ENCODE measurements at regions not wholly inside any gene's neighbourhood (a gene's known extent, or its start where the extent isn't known, plus 50 kb on each side); places are given as distances from the start of the nearest gene placed in this dataset.

DNA sequence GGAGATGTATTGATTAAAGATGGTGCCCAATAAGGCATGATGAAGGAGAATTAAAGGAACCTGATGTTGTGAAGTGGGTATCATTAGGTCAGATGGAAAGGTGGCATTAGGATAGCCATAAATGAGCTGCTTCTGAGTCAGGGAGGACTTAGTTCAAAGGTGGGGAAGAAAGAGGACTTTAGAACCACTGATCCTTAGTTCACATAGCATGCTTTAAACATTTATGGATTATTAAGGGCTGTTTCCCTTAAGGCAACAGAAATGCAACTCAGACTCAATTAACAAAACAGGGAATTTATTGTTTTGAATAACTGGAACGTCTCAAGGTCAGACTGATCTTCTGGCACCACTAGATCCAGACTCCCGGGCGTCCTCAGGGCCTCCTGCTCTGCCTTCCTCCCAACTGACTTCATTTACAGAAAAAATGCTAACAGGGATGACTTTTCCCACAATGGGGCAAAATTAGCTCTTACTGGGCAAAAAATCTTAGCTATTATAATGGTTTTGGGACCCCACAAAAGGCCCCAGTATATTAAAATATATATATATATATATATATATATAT lies 1526.0 kb downstream of the TBC1D22A start:
- Histone ChIP-seq H3K4me3 (ENCODE audit: control extremely low read depth in 1 of 5, extremely low read depth in 1 of 5, insufficient read depth in 1 of 5, low read depth in 2 of 5, low read length in 4 of 5) (no peak overlapping the region), H3K79me2 (ENCODE audit: control insufficient read depth, insufficient read depth, low read length) (no peaks in the 10 kb centered on the region), H2AFZ (ENCODE audit: insufficient read depth, low read depth, low read length, poor library complexity, severe bottlenecking) (no peak overlapping the region), H3K27ac (ENCODE audit: low read length in 2 of 2) (no peak overlapping the region), H3K4me2 (replicated peaks; ENCODE audit: low read depth, low read length, poor library complexity, severe bottlenecking) (no peak overlapping the region), H3K36me3 (replicated peaks in 1 of 2; ENCODE audit: control extremely low read depth in 1 of 2, control insufficient read depth in 1 of 2, extremely low read depth in 1 of 2, insufficient read depth in 2 of 2, low read length in 1 of 2) (no peaks in the 10 kb centered on the region), H3K4me1 (ENCODE audit: control insufficient read depth in 2 of 2, insufficient read depth in 2 of 2, low read length in 2 of 2) (no peaks in the 10 kb centered on the region), H3K9ac (ENCODE audit: low read length) (no peak overlapping the region), H3K27me3 (replicated peaks in 1 of 4; ENCODE audit: control extremely low read depth in 1 of 4, control insufficient read depth in 3 of 4, insufficient read depth in 4 of 4, low read length in 3 of 4) (no peaks in the 10 kb centered on the region), H3K9me3 (ENCODE audit: control extremely low read depth in 1 of 3, control insufficient read depth in 2 of 3, insufficient read depth in 1 of 3, low read length in 2 of 3) (peaks cover 0 to 10% (median 2%) of the 10 kb centered on the region in 3 donors), H4K20me1 (ENCODE audit: control insufficient read depth, insufficient read depth, low read length, poor library complexity, severe bottlenecking) (no peaks in the 10 kb centered on the region)
- WGBS (ENCODE audit: insufficient coverage), result no CpG with 5 or more reads among the region's 3 CpGs
- DNase-seq (no peak), ATAC-seq (ENCODE audit: low read depth) (no peak)
- Mint-ChIP-seq H3K9me3 (ENCODE audit: insufficient read depth) (peaks cover 9% of the 10 kb centered on the region), H3K4me3 (no peak overlapping the region), H3K27ac (no peak overlapping the region), H3K27me3 (peaks cover 5% of the 10 kb centered on the region), H3K4me1 (no peaks in the 10 kb centered on the region)
- intact Hi-C loops (cut with micrococcal nuclease), result no loop called here
- ChIA-PET POLR2A (no interaction called here), CTCF (no interaction called here)
- no peak for TF ChIP-seq EZH2 (IDR thresholded peaks at IDR 0.05; ENCODE audit: borderline replicate concordance, insufficient read depth, low read depth, low read length, poor library complexity, severe bottlenecking)
- TF ChIP-seq, protein P1, sequence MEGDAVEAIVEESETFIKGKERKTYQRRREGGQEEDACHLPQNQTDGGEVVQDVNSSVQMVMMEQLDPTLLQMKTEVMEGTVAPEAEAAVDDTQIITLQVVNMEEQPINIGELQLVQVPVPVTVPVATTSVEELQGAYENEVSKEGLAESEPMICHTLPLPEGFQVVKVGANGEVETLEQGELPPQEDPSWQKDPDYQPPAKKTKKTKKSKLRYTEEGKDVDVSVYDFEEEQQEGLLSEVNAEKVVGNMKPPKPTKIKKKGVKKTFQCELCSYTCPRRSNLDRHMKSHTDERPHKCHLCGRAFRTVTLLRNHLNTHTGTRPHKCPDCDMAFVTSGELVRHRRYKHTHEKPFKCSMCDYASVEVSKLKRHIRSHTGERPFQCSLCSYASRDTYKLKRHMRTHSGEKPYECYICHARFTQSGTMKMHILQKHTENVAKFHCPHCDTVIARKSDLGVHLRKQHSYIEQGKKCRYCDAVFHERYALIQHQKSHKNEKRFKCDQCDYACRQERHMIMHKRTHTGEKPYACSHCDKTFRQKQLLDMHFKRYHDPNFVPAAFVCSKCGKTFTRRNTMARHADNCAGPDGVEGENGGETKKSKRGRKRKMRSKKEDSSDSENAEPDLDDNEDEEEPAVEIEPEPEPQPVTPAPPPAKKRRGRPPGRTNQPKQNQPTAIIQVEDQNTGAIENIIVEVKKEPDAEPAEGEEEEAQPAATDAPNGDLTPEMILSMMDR (IDR thresholded peaks at IDR 0.05), result no peak

DNA sequence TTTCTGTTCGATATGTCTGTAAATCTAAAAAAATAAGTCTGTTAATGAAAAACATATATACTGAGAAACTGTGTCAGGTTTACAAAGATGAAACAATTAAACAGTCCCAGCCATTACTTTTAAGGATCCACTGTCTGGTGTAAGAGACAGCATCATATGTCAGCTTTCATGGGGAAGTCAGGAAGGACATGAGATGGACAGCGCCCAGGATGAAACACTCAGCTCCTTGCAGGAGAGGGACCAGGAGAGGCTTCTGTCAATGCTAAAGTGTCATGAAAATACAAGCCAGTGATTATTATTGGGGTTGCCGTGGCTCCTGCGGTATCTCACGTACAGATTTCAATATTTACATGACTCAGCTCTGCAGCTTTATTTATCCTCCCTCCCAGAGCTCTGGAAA lies 1524.6 kb downstream of the TBC1D22A start:
- Histone ChIP-seq H3K36me3 (replicated peaks in 1 of 2; ENCODE audit: control extremely low read depth in 1 of 2, control insufficient read depth in 1 of 2, extremely low read depth in 1 of 2, insufficient read depth in 2 of 2, low read length in 1 of 2) (no peaks in the 10 kb centered on the region), H4K20me1 (ENCODE audit: control insufficient read depth, insufficient read depth, low read length, poor library complexity, severe bottlenecking) (no peaks in the 10 kb centered on the region), H3K4me3 (ENCODE audit: control extremely low read depth in 1 of 5, extremely low read depth in 1 of 5, insufficient read depth in 1 of 5, low read depth in 2 of 5, low read length in 4 of 5) (no peak overlapping the region), H3K9ac (ENCODE audit: low read length) (no peak overlapping the region), H3K4me2 (replicated peaks; ENCODE audit: low read depth, low read length, poor library complexity, severe bottlenecking) (no peak overlapping the region), H3K27me3 (replicated peaks in 1 of 4; ENCODE audit: control extremely low read depth in 1 of 4, control insufficient read depth in 3 of 4, insufficient read depth in 4 of 4, low read length in 3 of 4) (no peaks in the 10 kb centered on the region), H2AFZ (ENCODE audit: insufficient read depth, low read depth, low read length, poor library complexity, severe bottlenecking) (no peak overlapping the region), H3K9me3 (ENCODE audit: control extremely low read depth in 1 of 3, control insufficient read depth in 2 of 3, insufficient read depth in 1 of 3, low read length in 2 of 3) (peaks cover 0 to 10% (median 2%) of the 10 kb centered on the region in 3 donors), H3K4me1 (ENCODE audit: control insufficient read depth in 2 of 2, insufficient read depth in 2 of 2, low read length in 2 of 2) (no peaks in the 10 kb centered on the region), H3K79me2 (ENCODE audit: control insufficient read depth, insufficient read depth, low read length) (no peaks in the 10 kb centered on the region), H3K27ac (ENCODE audit: low read length in 2 of 2) (no peak overlapping the region)
- ChIA-PET CTCF (no interaction called here), POLR2A (no interaction called here)
- intact Hi-C loops (cut with micrococcal nuclease), result no loop called here
- peaks cover 9% of the 10 kb centered on the region for H3K9me3 Mint-ChIP-seq (ENCODE audit: insufficient read depth)
- no peaks in the 10 kb centered on the region for H3K4me1 Mint-ChIP-seq
- H3K4me3 Mint-ChIP-seq, result no peak overlapping the region
- TF ChIP-seq, protein P1 (IDR thresholded peaks at IDR 0.05), result no peak
- no peak for TF ChIP-seq EZH2 (IDR thresholded peaks at IDR 0.05; ENCODE audit: borderline replicate concordance, insufficient read depth, low read depth, low read length, poor library complexity, severe bottlenecking)
- H3K27me3 Mint-ChIP-seq, result peaks cover 5% of the 10 kb centered on the region
- DNase-seq, result no peak
- no peak overlapping the region for H3K27ac Mint-ChIP-seq
- no peak for ATAC-seq (ENCODE audit: low read depth)
- WGBS (ENCODE audit: insufficient coverage), result 89% methylated on average over 1 of the region's 5 CpGs
